Mesendoderm (in vitro differentiated cells): ENCODE measurements at regions not wholly inside any gene's neighbourhood (a gene's known extent, or its start where the extent isn't known, plus 50 kb on each side); places are given as distances from the start of the nearest gene placed in this dataset.

Experiments used
- DNase-seq: peaks from one replicate; pipeline ENCODE4 v3.0.0; 2013
- H2AK5ac ChIP-seq: 2 replicates; pipeline ENCODE4 v1.6.1; 2013; ENCODE audit warnings: low read length, inconsistent platforms
- H2BK120ac ChIP-seq: 2 replicates; pipeline ENCODE4 v1.6.1; 2013; ENCODE audit warnings: low read depth, mild to moderate bottlenecking, low read length, moderate library complexity, mixed read lengths
- H2BK15ac ChIP-seq: replicated peaks from 2 replicates; pipeline ENCODE4 v1.6.1; 2013; ENCODE audit warnings: low read depth, mild to moderate bottlenecking, moderate library complexity
- H2BK5ac ChIP-seq: 2 replicates; pipeline ENCODE4 v1.6.1; 2013; ENCODE audit warnings: low read length, inconsistent platforms
- H3K18ac ChIP-seq: 2 replicates; pipeline ENCODE4 v1.6.1; 2013; ENCODE audit warnings: mild to moderate bottlenecking, low read length, mixed read lengths
- H3K23ac ChIP-seq: one replicate; pipeline ENCODE4 v1.6.1; 2013; ENCODE audit warnings: low read length
- H3K27ac ChIP-seq: 2 replicates; pipeline ENCODE4 v1.5.1; 2013; ENCODE audit warnings: low read depth, mild to moderate bottlenecking, inconsistent platforms, low read length, moderate library complexity
- H3K27me3 ChIP-seq: 2 replicates; pipeline ENCODE4 v1.6.1; 2013; ENCODE audit warnings: low read length, control low read depth, mild to moderate bottlenecking, inconsistent platforms; ENCODE audit not compliant: insufficient read depth, poor library complexity
- H3K36me3 ChIP-seq: 2 replicates; pipeline ENCODE4 v1.6.1; 2013; ENCODE audit warnings: low read length, inconsistent platforms; ENCODE audit not compliant: control insufficient read depth, insufficient read depth
- H3K4ac ChIP-seq: one replicate; pipeline ENCODE4 v1.6.1; 2013; ENCODE audit warnings: low read depth, mild to moderate bottlenecking, low read length, moderate library complexity
- H3K4me1 ChIP-seq: 2 replicates; pipeline ENCODE4 v1.6.1; 2013; ENCODE audit warnings: low read depth, low read length, inconsistent platforms; ENCODE audit not compliant: control insufficient read depth
- H3K4me2 ChIP-seq: 2 replicates; pipeline ENCODE4 v1.6.1; 2013; ENCODE audit warnings: low read length
- H3K4me3 ChIP-seq: 2 replicates; pipeline ENCODE4 v1.5.1; 2013; ENCODE audit warnings: mild to moderate bottlenecking, low read length
- H3K56ac ChIP-seq: one replicate; pipeline ENCODE4 v1.6.1; 2013; ENCODE audit warnings: low read length
- H3K79me1 ChIP-seq: 2 replicates; pipeline ENCODE4 v1.6.1; 2013; ENCODE audit warnings: low read length, inconsistent platforms
- H3K79me2 ChIP-seq: 2 replicates; pipeline ENCODE4 v1.6.1; 2013; ENCODE audit warnings: mild to moderate bottlenecking, low read length; ENCODE audit not compliant: control insufficient read depth, insufficient read depth
- H3K9ac ChIP-seq: 2 replicates; pipeline ENCODE4 v1.6.1; 2013; ENCODE audit warnings: low read length, inconsistent platforms
- H4K5ac ChIP-seq: one replicate; pipeline ENCODE4 v1.6.1; 2013; ENCODE audit warnings: low read length
- H4K8ac ChIP-seq: one replicate; pipeline ENCODE4 v1.6.1; 2013; ENCODE audit warnings: low read depth, mild to moderate bottlenecking, control low read depth, low read length, moderate library complexity
- whole genome bisulfite sequencing: extraction: QIAGEN DNeasy Blood & Tissue Kit; methylation state at CpG from one replicate; pipeline ENCODE4 v1.1.7; 2013; ENCODE audit warnings: low lambda C conversion rate, missing lambda C conversion rate; ENCODE audit not compliant: insufficient coverage; ENCODE audit errors: extremely low coverage; 5-methylcytosine and 5-hydroxymethylcytosine counted together

GRCh38 chr18:11237484-11237883 lies 88.1 kb upstream of the PIEZO2 start:
- no peak overlapping the region for H4K8ac ChIP-seq

GRCh38 chr18:11237066-11237465 lies 87.7 kb upstream of the PIEZO2 start:
- DNase-seq = no peak
- Histone ChIP-seq H2AK5ac (no peak overlapping the region), H2BK15ac (no peak overlapping the region), H3K79me1 (no peaks in the 10 kb centered on the region), H3K79me2 (no peaks in the 10 kb centered on the region), H3K4ac (no peak overlapping the region), H3K4me3 (no peak overlapping the region), H2BK120ac (no peak overlapping the region), H3K9ac (no peak overlapping the region), H3K23ac (no peak overlapping the region), H3K4me1 (no peaks in the 10 kb centered on the region), H3K36me3 (no peaks in the 10 kb centered on the region), H4K8ac (no peak overlapping the region), H3K4me2 (no peak overlapping the region), H3K27me3 (no peaks in the 10 kb centered on the region), H3K56ac (no peak overlapping the region), H4K5ac (no peak overlapping the region), H3K27ac (no peak overlapping the region), H3K18ac (no peak overlapping the region), H2BK5ac (no peak overlapping the region)
- no CpG with 5 or more reads among the region's 1 CpG for WGBS

More at GRCh38 chr18:11237484-11237883, 88.1 kb upstream of the PIEZO2 start:
- WGBS = no CpG with 5 or more reads among the region's 2 CpGs
- Histone ChIP-seq H3K4ac (no peak overlapping the region), H2BK5ac (no peak overlapping the region), H2BK120ac (no peak overlapping the region), H3K4me1 (no peaks in the 10 kb centered on the region), H3K56ac (no peak overlapping the region), H3K9ac (no peak overlapping the region), H2BK15ac (no peak overlapping the region), H3K36me3 (no peaks in the 10 kb centered on the region), H4K5ac (no peak overlapping the region), H3K23ac (no peak overlapping the region), H3K4me3 (no peak overlapping the region), H3K4me2 (no peak overlapping the region), H3K79me1 (no peaks in the 10 kb centered on the region), H3K27me3 (no peaks in the 10 kb centered on the region), H3K79me2 (no peaks in the 10 kb centered on the region), H3K18ac (no peak overlapping the region), H3K27ac (no peak overlapping the region), H2AK5ac (no peak overlapping the region)
- DNase-seq = no peak

- H3K36me3 ChIP-seq = no peaks in the 10 kb centered on the region
- H2AK5ac ChIP-seq = no peak overlapping the region
- H3K4me2 ChIP-seq = no peak overlapping the region
- no peaks in the 10 kb centered on the region for H3K4me1 ChIP-seq
- no peak overlapping the region for H3K9ac ChIP-seq
- no peak overlapping the region for H3K4ac ChIP-seq
- H2BK15ac ChIP-seq = no peak overlapping the region
- no peak overlapping the region for H3K4me3 ChIP-seq
- H3K27ac ChIP-seq = no peak overlapping the region
- DNase-seq = no peak
- no peak overlapping the region for H2BK5ac ChIP-seq
- no peak overlapping the region for H3K23ac ChIP-seq
- no peak overlapping the region for H3K18ac ChIP-seq
- H2BK120ac ChIP-seq = no peak overlapping the region
- H3K56ac ChIP-seq = no peak overlapping the region
- no peaks in the 10 kb centered on the region for H3K79me1 ChIP-seq
- no peak overlapping the region for H4K8ac ChIP-seq
- no peak overlapping the region for H4K5ac ChIP-seq
- no peaks in the 10 kb centered on the region for H3K27me3 ChIP-seq
- WGBS = no CpG with 5 or more reads among the region's 7 CpGs
- H3K79me2 ChIP-seq = no peaks in the 10 kb centered on the region
Observed at GRCh38 chr18:11224153-11224552, 74.8 kb upstream of the PIEZO2 start.

- Histone ChIP-seq H3K18ac (no peak overlapping the region), H3K56ac (no peak overlapping the region), H3K9ac (no peak overlapping the region), H2BK15ac (no peak overlapping the region), H4K8ac (no peak overlapping the region), H3K23ac (no peak overlapping the region), H3K27ac (no peak overlapping the region), H2AK5ac (no peak overlapping the region), H3K4me1 (no peaks in the 10 kb centered on the region), H3K27me3 (no peaks in the 10 kb centered on the region), H3K4me2 (no peak overlapping the region), H2BK120ac (no peak overlapping the region), H3K79me2 (no peaks in the 10 kb centered on the region), H3K36me3 (no peaks in the 10 kb centered on the region), H2BK5ac (no peak overlapping the region), H4K5ac (no peak overlapping the region), H3K79me1 (no peaks in the 10 kb centered on the region), H3K4ac (no peak overlapping the region), H3K4me3 (no peak overlapping the region)
- WGBS = no CpG with 5 or more reads among the region's 1 CpG
- no peak for DNase-seq
Observed at GRCh38 chr18:11219571-11219970, 70.2 kb upstream of the PIEZO2 start.

GRCh38 chr18:11215216-11215615 lies 65.8 kb upstream of the PIEZO2 start:
- whole genome bisulfite sequencing = no CpG with 5 or more reads among the region's 4 CpGs
- Histone ChIP-seq H3K79me1 (no peaks in the 10 kb centered on the region), H3K18ac (no peak overlapping the region), H3K23ac (no peak overlapping the region), H3K56ac (no peak overlapping the region), H3K4me3 (no peak overlapping the region), H3K27ac (no peak overlapping the region), H3K4me1 (no peaks in the 10 kb centered on the region), H3K36me3 (no peaks in the 10 kb centered on the region), H4K8ac (no peak overlapping the region), H3K4me2 (no peak overlapping the region), H2BK5ac (no peak overlapping the region), H2BK120ac (no peak overlapping the region), H3K27me3 (no peaks in the 10 kb centered on the region), H2BK15ac (no peak overlapping the region), H4K5ac (no peak overlapping the region), H3K9ac (no peak overlapping the region), H3K4ac (no peak overlapping the region), H2AK5ac (no peak overlapping the region), H3K79me2 (no peaks in the 10 kb centered on the region)
- no peak for DNase-seq

GRCh38 chr18:11204020-11204419 lies 54.7 kb upstream of the PIEZO2 start:
- H3K4me1 ChIP-seq = no peaks in the 10 kb centered on the region
- no peak overlapping the region for H4K8ac ChIP-seq
- WGBS = no CpG with 5 or more reads among the region's 3 CpGs
- H3K79me2 ChIP-seq = no peaks in the 10 kb centered on the region
- H3K18ac ChIP-seq = no peak overlapping the region
- H3K4me2 ChIP-seq = no peak overlapping the region
- no peaks in the 10 kb centered on the region for H3K27me3 ChIP-seq
- no peak overlapping the region for H2AK5ac ChIP-seq
- no peak overlapping the region for H2BK15ac ChIP-seq
- no peak overlapping the region for H3K9ac ChIP-seq
- H3K4me3 ChIP-seq = no peak overlapping the region
- no peak overlapping the region for H3K4ac ChIP-seq
- no peak overlapping the region for H3K23ac ChIP-seq
- H3K56ac ChIP-seq = no peak overlapping the region
- H4K5ac ChIP-seq = no peak overlapping the region
- no peaks in the 10 kb centered on the region for H3K79me1 ChIP-seq
- no peaks in the 10 kb centered on the region for H3K36me3 ChIP-seq
- no peak overlapping the region for H2BK120ac ChIP-seq
- H2BK5ac ChIP-seq = no peak overlapping the region
- no peak overlapping the region for H3K27ac ChIP-seq
- DNase-seq = no peak
